CD14-positive monocyte (primary cell): ENCODE measurements at regions not wholly inside any gene's neighbourhood (a gene's known extent, or its start where the extent isn't known, plus 50 kb on each side); places are given as distances from the start of the nearest gene placed in this dataset.

ENCODE experiments used
- DNase-seq, 3 donors: peaks; one replicate each; pipeline ENCODE4 v3.0.0-alpha.2; 2011 to 2022
- H2AFZ ChIP-seq: 2 replicates; pipeline ENCODE4 v1.6.0; 2012; ENCODE audit warnings: mild to moderate bottlenecking, low read depth, low read length, inconsistent platforms; ENCODE audit not compliant: insufficient read depth, poor library complexity, severe bottlenecking
- H3K27ac ChIP-seq, 2 donors: 1 replicate in 1 of 2; 2 replicates in 1 of 2; pipeline ENCODE4 v1.5.1; 2012 to 2013; ENCODE audit warnings: low read length in 2 of 2, control low read depth in 1 of 2, inconsistent platforms in 1 of 2, low read depth in 1 of 2, mild to moderate bottlenecking in 1 of 2
- H3K27me3 ChIP-seq, 2 donors: one replicate each; pipeline versions ENCODE4 v1.6.0 to v1.6.1; 2011 to 2013; ENCODE audit warnings: low read length in 2 of 2; ENCODE audit not compliant: control insufficient read depth in 2 of 2, insufficient read depth in 2 of 2
- H3K36me3 ChIP-seq, 2 donors: replicated peaks in 1 of 2; 1 replicate in 1 of 2; 2 replicates in 1 of 2; pipeline versions ENCODE4 v1.5.1 to v1.6.1; 2012 to 2013; ENCODE audit warnings: low read length in 2 of 2, control low read depth in 1 of 2, inconsistent platforms in 1 of 2, mild to moderate bottlenecking in 1 of 2; ENCODE audit not compliant: insufficient read depth in 2 of 2, control insufficient read depth in 1 of 2
- H3K4me1 ChIP-seq, 2 donors: 1 replicate in 1 of 2; 2 replicates in 1 of 2; pipeline versions ENCODE4 v1.5.1 to v1.6.1; 2012 to 2013; ENCODE audit warnings: low read length in 2 of 2, control low read depth in 1 of 2, inconsistent platforms in 1 of 2, mild to moderate bottlenecking in 1 of 2, moderate library complexity in 1 of 2; ENCODE audit not compliant: insufficient read depth in 2 of 2, control insufficient read depth in 1 of 2
- H3K4me2 ChIP-seq: replicated peaks from 2 replicates; pipeline ENCODE3; 2012; ENCODE audit warnings: low read length, moderate library complexity, mild to moderate bottlenecking; ENCODE audit not compliant: poor library complexity, severe bottlenecking; ENCODE audit errors: extremely low read depth
- H3K4me3 ChIP-seq, 3 experiments: fragments of 200-600 bp in 1 of 3; sonication (generic) in 1 of 3; replicated peaks in 1 of 3; 1 replicate in 2 of 3; 2 replicates in 1 of 3; pipeline ENCODE4 v1.5.1; 2011 to 2013; ENCODE audit warnings: low read length in 3 of 3, mild to moderate bottlenecking in 3 of 3, control low read depth in 2 of 3, low read depth in 2 of 3, inconsistent platforms in 1 of 3, moderate library complexity in 1 of 3
- H3K79me2 ChIP-seq: 2 replicates; pipeline ENCODE4 v1.6.0; 2012; ENCODE audit warnings: mild to moderate bottlenecking, control low read depth, inconsistent platforms, low read length, moderate library complexity; ENCODE audit not compliant: insufficient read depth
- H3K9ac ChIP-seq: 2 replicates; pipeline ENCODE4 v1.6.0; 2017; ENCODE audit warnings: low read length, mild to moderate bottlenecking; ENCODE audit not compliant: insufficient read depth, poor library complexity, severe bottlenecking
- H3K9me3 ChIP-seq, 2 donors: replicated peaks in 1 of 2; 1 replicate in 1 of 2; 2 replicates in 1 of 2; pipeline versions ENCODE4 v1.5.1 to v1.6.1; 2012 to 2013; ENCODE audit warnings: low read length in 2 of 2, control low read depth in 1 of 2; ENCODE audit not compliant: control insufficient read depth in 1 of 2, insufficient read depth in 1 of 2
- H4K20me1 ChIP-seq: 2 replicates; pipeline ENCODE4 v1.6.0; 2012; ENCODE audit warnings: mild to moderate bottlenecking, low read length, control low read depth, moderate library complexity; ENCODE audit not compliant: insufficient read depth
- H3K27ac Mint-ChIP-seq, 7 donors: one replicate each; pipeline ENCODE4 v1.8.0; 2020; ENCODE audit warnings: mild to moderate bottlenecking in 7 of 7, mixed read lengths in 7 of 7, moderate library complexity in 6 of 7, inconsistent platforms in 2 of 7
- H3K27me3 Mint-ChIP-seq, 3 donors: one replicate each; pipeline ENCODE4 v1.8.0; 2021 to 2022; ENCODE audit warnings: low read depth in 3 of 3, mild to moderate bottlenecking in 3 of 3, mixed read lengths in 3 of 3, moderate library complexity in 3 of 3, inconsistent platforms in 1 of 3
- H3K36me3 Mint-ChIP-seq, 2 donors: one replicate each; pipeline ENCODE4 v1.8.0; 2020; ENCODE audit warnings: mixed read lengths in 2 of 2, inconsistent platforms in 1 of 2, mild to moderate bottlenecking in 1 of 2
- H3K4me1 Mint-ChIP-seq: one replicate; pipeline ENCODE4 v1.8.0; 2020; ENCODE audit warnings: mild to moderate bottlenecking, mixed read lengths
- H3K4me3 Mint-ChIP-seq, 2 donors: one replicate each; pipeline ENCODE4 v1.8.0; 2020; ENCODE audit warnings: mild to moderate bottlenecking in 2 of 2, mixed read lengths in 2 of 2, moderate library complexity in 1 of 2
- H3K9me3 Mint-ChIP-seq, 7 donors: one replicate each; pipeline ENCODE4 v1.8.0; 2020 to 2022; ENCODE audit warnings: mixed read lengths in 7 of 7, mild to moderate bottlenecking in 6 of 7, moderate library complexity in 6 of 7, inconsistent platforms in 2 of 7
- WGBS: methylation state at CpG from one replicate; pipeline ENCODE4 v1.1.5; 2013; ENCODE audit warnings: missing lambda C conversion rate; ENCODE audit not compliant: insufficient coverage; 5-methylcytosine and 5-hydroxymethylcytosine counted together
- intact Hi-C, 2 donors: fragments of 100-400 bp; cut with micrococcal nuclease; formaldehyde crosslinking; loops; one replicate each; pipeline versions ENCODE4 v1.15.0 to v1.15.1; 2023
- TF ChIP-seq, protein P1 (sequence below): fragments of 200-600 bp; IDR thresholded peaks from one replicate; pipeline ENCODE4 v1.8.0; 2022; ENCODE audit warnings: antibody characterized with exemption, mild to moderate bottlenecking

DNA sequence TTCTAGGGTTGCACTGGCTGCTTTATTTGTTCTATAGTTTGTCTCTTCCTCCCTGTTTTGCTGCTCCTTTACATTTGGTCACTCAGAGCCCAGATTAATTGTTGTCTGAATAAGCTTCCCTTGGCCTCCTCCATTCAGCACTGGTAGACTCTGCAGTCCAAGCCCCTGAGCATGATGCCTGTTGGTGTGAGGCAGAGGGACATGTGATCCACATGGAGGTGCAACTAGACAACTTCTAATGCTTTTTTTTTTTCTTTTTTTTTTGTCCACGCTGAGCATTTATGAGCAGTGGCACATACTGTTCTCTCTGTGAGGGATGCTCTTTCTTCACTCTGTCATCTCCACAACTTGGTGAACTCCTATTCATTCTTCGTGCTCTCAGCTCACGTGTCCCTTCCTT, 167.3 kb upstream of the TBC1D5 start:
- no peak for DNase-seq
- Histone ChIP-seq H2AFZ (no peak overlapping the region), H3K4me1 (peaks cover 0 to 6% of the 10 kb centered on the region in 2 donors), H3K9me3 (no peaks in the 10 kb centered on the region), H3K27me3 (no peaks in the 10 kb centered on the region), H3K36me3 (no peaks in the 10 kb centered on the region), H3K79me2 (no peaks in the 10 kb centered on the region), H3K9ac (no peak overlapping the region), H4K20me1 (no peaks in the 10 kb centered on the region), H3K4me2 (no peak overlapping the region), H3K27ac (no peak overlapping the region), H3K4me3 (no peak overlapping the region)
- Mint-ChIP-seq H3K4me1 (peaks cover 27% of the 10 kb centered on the region), H3K27me3 (peaks cover 0 to 2% (median 2%) of the 10 kb centered on the region in 3 donors), H3K4me3 (no peak overlapping the region), H3K27ac (peak overlapping the region in 1 of 7 donors; percentile 54), H3K9me3 (peaks cover 3 to 10% (median 6%) of the 10 kb centered on the region in 7 donors), H3K36me3 (no peaks in the 10 kb centered on the region)
- no CpG with 5 or more reads among the region's 3 CpGs for WGBS
- intact Hi-C loops = no loop called here
- TF ChIP-seq, protein P1, sequence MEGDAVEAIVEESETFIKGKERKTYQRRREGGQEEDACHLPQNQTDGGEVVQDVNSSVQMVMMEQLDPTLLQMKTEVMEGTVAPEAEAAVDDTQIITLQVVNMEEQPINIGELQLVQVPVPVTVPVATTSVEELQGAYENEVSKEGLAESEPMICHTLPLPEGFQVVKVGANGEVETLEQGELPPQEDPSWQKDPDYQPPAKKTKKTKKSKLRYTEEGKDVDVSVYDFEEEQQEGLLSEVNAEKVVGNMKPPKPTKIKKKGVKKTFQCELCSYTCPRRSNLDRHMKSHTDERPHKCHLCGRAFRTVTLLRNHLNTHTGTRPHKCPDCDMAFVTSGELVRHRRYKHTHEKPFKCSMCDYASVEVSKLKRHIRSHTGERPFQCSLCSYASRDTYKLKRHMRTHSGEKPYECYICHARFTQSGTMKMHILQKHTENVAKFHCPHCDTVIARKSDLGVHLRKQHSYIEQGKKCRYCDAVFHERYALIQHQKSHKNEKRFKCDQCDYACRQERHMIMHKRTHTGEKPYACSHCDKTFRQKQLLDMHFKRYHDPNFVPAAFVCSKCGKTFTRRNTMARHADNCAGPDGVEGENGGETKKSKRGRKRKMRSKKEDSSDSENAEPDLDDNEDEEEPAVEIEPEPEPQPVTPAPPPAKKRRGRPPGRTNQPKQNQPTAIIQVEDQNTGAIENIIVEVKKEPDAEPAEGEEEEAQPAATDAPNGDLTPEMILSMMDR = no peak

- peaks cover 0 to 6% of the 10 kb centered on the region in 2 donors for H3K4me1 ChIP-seq
- no peaks in the 10 kb centered on the region for H3K79me2 ChIP-seq
- no peak overlapping the region for H3K27ac ChIP-seq
- 93% methylated on average over 5 of the region's 5 CpGs for whole genome bisulfite sequencing
- TF ChIP-seq, protein P1 = no peak
- Mint-ChIP-seq H3K27me3 (peaks cover 0 to 2% (median 2%) of the 10 kb centered on the region in 3 donors), H3K4me1 (peaks cover 33% of the 10 kb centered on the region), H3K4me3 (no peak overlapping the region), H3K36me3 (no peaks in the 10 kb centered on the region), H3K27ac (no peak overlapping the region), H3K9me3 (peaks cover 3 to 10% (median 6%) of the 10 kb centered on the region in 7 donors)
- no peaks in the 10 kb centered on the region for H3K9me3 ChIP-seq
- DNase-seq = no peak
- no peak overlapping the region for H3K9ac ChIP-seq
- H3K27me3 ChIP-seq = no peaks in the 10 kb centered on the region
- H3K4me2 ChIP-seq = no peak overlapping the region
- H4K20me1 ChIP-seq = no peaks in the 10 kb centered on the region
- H3K4me3 ChIP-seq = no peak overlapping the region
- intact Hi-C loops = no loop called here
- no peak overlapping the region for H2AFZ ChIP-seq
- H3K36me3 ChIP-seq = no peaks in the 10 kb centered on the region
Measured at GRCh38 chr3:17908399-17909191, 166.2 kb upstream of the TBC1D5 start.
